ENCODE measurements at regions not wholly inside any gene's neighbourhood (a gene's known extent, or its start where the extent isn't known, plus 50 kb on each side); places are given as distances from the start of the nearest gene placed in this dataset.

- Histone ChIP-seq H3K36me3 (ENCODE audit: insufficient read depth in 1 of 2, low read depth in 1 of 2) (no peaks in the 10 kb centered on the region), H3K27ac (no peak overlapping the region), H3K9me3 (no peaks in the 10 kb centered on the region), H3K4me3 (no peak overlapping the region), H3K27me3 (ENCODE audit: insufficient read depth in 3 of 3, low read length in 2 of 3) (no peaks in the 10 kb centered on the region), H3K4me1 (peaks cover 42% of the 10 kb centered on the region)
- TF ChIP-seq CTCF (IDR thresholded peaks at IDR 0.05): no peak
- DNase-seq (no peak), ATAC-seq (no peak)
- WGBS, 3 donors: 97 to 100% (median 98%) methylated on average over 1 of the region's 1 CpG
- intact Hi-C loops (cut with DNase I): no loop called here
These were observed 71.2 kb downstream of the MCFD2 start for GRCh38 chr2:46844443-46844842.

DNA sequence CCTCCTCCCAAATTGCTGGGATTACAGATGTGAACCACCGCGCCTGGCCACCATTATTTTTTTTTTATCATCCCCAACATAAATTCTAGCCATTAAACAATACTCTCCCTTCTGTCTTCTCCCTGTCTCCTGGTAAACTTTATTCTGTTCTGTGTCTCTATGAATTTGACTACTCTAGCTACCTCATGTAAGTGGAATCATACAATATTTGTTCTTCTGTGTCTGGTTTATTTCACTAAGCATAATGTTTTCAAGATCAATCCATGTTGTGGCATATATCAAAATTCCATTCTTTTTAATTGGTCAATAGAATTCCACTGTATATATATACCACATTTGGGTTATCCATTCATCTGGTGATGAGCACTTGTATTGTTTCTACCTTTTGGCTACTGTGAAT is 71.6 kb downstream of the MCFD2 start:
- Histone ChIP-seq H3K27me3 (ENCODE audit: insufficient read depth in 3 of 3, low read length in 2 of 3) (no peaks in the 10 kb centered on the region), H3K9me3 (no peaks in the 10 kb centered on the region), H3K27ac (no peak overlapping the region), H3K36me3 (ENCODE audit: insufficient read depth in 1 of 2, low read depth in 1 of 2) (no peaks in the 10 kb centered on the region), H3K4me3 (no peak overlapping the region), H3K4me1 (peaks cover 38% of the 10 kb centered on the region)
- 47 to 95% (median 94%) methylated on average over 2 of the region's 2 CpGs for WGBS, 3 donors
- TF ChIP-seq CTCF (IDR thresholded peaks at IDR 0.05): no peak
- intact Hi-C loops (cut with DNase I): no loop called here
- DNase-seq (no peak), ATAC-seq (no peak)

DNA sequence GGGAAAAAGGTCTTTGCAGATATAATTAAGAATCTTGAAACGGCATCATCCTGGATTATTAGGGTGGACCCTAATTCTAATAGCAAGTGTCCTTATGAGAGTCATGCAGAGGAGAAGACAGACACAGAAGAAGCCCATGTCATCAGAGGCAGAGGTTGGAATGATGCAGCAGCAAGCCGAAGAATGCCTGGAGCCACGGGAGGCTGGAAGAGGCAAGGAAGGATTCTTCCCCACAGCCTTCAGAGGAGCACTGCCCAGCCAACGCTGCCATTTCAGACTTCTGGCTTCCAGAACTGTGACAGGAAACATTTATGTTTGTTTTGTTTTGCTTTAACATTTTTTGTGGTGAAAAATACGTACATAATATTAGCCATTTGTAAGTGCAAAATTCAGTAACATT is 72.3 kb downstream of the MCFD2 start:
- intact Hi-C loops (cut with DNase I): no loop called here
- Histone ChIP-seq H3K4me1 (peaks cover 30% of the 10 kb centered on the region), H3K9me3 (no peaks in the 10 kb centered on the region), H3K27me3 (ENCODE audit: insufficient read depth in 3 of 3, low read length in 2 of 3) (no peaks in the 10 kb centered on the region), H3K27ac (no peak overlapping the region), H3K36me3 (ENCODE audit: insufficient read depth in 1 of 2, low read depth in 1 of 2) (no peaks in the 10 kb centered on the region), H3K4me3 (no peak overlapping the region)
- WGBS, 3 donors: 73 to 80% (median 79%) methylated on average over 5 of the region's 5 CpGs
- DNase-seq (no peak), ATAC-seq (no peak)
- no peak for TF ChIP-seq CTCF (IDR thresholded peaks at IDR 0.05)

DNA sequence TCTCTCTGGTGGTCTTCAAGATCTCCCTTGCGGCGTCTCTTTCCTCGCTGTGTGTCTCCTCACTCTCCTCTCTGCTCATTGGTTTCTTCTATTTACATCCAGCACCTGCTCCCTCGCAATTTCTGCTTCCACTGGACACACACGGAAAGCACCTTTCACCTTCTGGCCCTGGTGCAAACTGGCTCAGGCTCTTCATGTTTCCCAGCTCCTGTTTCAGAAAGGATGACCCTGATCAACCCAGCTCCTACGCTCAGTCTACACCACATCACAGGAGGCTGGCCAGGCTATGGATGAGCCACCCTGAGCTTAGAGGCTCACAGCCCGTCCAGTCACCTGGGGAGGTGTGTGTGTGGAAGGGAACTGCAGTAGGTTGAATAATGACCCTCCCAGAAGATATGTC is 72.7 kb downstream of the MCFD2 start:
- Histone ChIP-seq H3K27ac (no peak overlapping the region), H3K4me3 (no peak overlapping the region), H3K9me3 (no peaks in the 10 kb centered on the region), H3K4me1 (peaks cover 26% of the 10 kb centered on the region), H3K36me3 (ENCODE audit: insufficient read depth in 1 of 2, low read depth in 1 of 2) (no peaks in the 10 kb centered on the region), H3K27me3 (ENCODE audit: insufficient read depth in 3 of 3, low read length in 2 of 3) (no peaks in the 10 kb centered on the region)
- 78 to 80% (median 79%) methylated on average over 7 of the region's 7 CpGs for WGBS, 3 donors
- intact Hi-C loops (cut with DNase I): no loop called here
- no peak for ATAC-seq
- no peak for DNase-seq
- TF ChIP-seq CTCF (IDR thresholded peaks at IDR 0.05): no peak

GRCh38 chr2:46841621-46842020 is 74.0 kb downstream of the MCFD2 start:
- H3K27ac ChIP-seq: no peak overlapping the region
- no peaks in the 10 kb centered on the region for H3K9me3 ChIP-seq
- intact Hi-C loops (cut with DNase I): no loop called here
- DNase-seq: no peak
- no peaks in the 10 kb centered on the region for H3K27me3 ChIP-seq (ENCODE audit: insufficient read depth in 3 of 3, low read length in 2 of 3)
- WGBS, 3 donors: 75 to 82% (median 78%) methylated on average over 4 of the region's 4 CpGs
- TF ChIP-seq CTCF (IDR thresholded peaks at IDR 0.05): no peak
- H3K4me3 ChIP-seq: no peak overlapping the region
- H3K36me3 ChIP-seq (ENCODE audit: insufficient read depth in 1 of 2, low read depth in 1 of 2): no peaks in the 10 kb centered on the region
- ATAC-seq: no peak
- H3K4me1 ChIP-seq: peaks cover 13% of the 10 kb centered on the region
